NCI-H345 treated with DMSO at 0.1 percent for 48 hours (cell line): ENCODE measurements at regions not wholly inside any gene's neighbourhood (a gene's known extent, or its start where the extent isn't known, plus 50 kb on each side); places are given as distances from the start of the nearest gene placed in this dataset.

Source experiments
- DNase-seq: peaks from one replicate; lab custom pipeline; 2025; ENCODE audit not compliant: unreplicated experiment; lab: John Stamatoyannopoulos, UW

- DNase-seq: no peak
Observed at GRCh38 chr7:48703466-48703865, 220.9 kb upstream of the CDC14C start.

DNA sequence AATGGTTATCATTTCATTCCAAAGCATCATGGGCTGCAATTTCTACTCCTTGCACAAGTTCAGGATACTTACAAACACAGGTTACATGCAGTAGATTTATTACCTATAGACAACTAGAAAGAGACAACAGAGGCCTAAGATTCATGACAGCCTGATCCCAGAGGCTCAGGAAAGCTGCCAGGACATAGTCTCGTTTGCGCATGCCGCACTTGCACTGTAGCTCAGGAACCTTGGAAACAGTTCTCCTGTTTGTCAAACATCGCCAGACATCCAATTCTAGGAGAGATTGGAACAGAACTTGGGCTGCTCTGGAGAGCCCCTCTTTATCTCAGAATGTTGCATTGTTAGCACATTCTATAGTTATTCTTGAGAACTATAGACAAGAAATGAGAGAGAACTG, 216.2 kb upstream of the CDC14C start:
- peak; percentile 3 for DNase-seq

- peak; percentile 39 for DNase-seq
Observed at GRCh38 chr7:48708635-48709034, 215.7 kb upstream of the CDC14C start.

DNA sequence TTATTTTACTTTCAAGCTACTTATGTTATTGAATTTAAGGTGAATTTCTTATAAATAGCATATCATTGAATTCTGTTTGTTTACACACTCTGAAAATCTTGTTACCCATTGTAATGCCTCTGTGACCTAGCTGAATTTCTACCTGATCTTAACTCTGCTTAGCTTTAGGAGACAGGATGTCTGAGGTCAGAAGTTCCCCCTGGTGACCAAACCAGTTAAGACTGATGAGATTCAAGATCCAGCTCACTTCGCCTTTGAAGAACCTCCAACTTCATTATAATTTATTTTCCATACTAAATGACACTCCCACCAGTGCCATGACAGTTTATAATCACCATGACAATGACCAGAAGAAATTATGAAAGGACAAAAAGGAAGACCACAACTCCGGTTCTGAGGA, 213.4 kb upstream of the CDC14C start:
- no peak for DNase-seq

DNA sequence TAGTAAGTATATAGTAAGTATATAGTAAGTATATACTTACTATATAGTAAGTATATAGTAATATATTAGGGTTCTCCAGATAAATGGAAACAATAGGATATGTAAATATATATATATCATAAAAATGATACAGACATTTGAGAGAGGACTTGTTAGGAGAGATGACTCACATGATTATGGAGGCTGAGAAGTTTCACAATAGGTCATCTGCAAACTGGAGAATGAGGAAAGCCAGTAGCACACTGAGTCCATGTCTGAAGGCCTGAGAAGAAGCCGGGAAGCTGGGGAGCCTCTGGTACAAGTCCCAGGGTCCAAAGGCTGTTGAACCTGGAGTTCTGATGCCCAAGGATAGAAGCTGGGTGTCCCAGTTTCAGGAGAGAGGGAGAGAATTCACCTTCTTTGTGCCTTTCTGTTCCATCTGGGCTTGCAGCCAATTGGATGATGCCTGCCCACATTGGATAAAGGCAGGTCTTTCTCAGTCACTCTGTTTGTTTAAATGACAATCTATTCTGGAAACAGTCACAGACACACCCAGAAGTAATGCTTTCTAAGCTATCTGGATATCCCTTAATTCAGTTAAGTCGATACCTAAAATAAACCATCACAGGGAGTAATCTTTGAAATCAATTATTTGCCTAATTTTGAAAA, 205.5 kb upstream of the CDC14C start:
- DNase-seq: no peak

GRCh38 chr7:48728799-48729198, 195.5 kb upstream of the CDC14C start:
- DNase-seq: no peak

DNA sequence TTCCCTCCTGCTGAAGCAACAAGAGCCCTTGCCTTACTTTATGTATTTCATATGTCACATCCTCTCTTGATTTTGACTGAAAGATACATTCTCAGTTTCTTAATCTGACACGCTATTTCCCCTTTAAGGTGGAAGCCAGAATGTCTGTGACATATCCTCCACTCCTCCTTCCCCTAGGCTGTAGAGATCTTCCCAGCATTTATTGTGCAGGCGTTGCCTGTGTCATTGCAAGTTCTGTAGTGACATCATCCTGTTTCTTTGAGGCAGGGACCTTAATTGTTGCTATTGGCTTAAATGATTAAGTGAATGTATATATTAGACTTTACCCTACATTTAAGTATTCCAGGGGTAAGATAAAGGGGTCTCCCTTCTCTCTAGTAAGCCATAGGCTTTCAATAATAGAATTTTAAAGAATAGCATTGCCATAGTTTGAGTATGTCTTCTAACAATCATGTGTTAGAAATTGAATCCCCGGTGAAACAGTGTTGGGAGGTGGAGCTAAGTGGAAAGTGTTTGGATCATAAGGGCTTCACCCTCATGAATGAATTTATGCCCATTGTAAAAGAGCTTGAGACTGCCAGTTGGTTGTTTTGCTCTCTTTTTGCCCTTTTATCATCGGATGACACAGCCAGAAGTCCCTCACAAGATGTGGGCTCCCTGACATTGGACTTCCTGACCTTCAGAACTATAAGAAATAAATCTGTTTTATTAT, 189.5 kb upstream of the CDC14C start:
- no peak for DNase-seq

- no peak for DNase-seq
Observed at GRCh38 chr7:48741545-48741944, 182.8 kb upstream of the CDC14C start.

DNA sequence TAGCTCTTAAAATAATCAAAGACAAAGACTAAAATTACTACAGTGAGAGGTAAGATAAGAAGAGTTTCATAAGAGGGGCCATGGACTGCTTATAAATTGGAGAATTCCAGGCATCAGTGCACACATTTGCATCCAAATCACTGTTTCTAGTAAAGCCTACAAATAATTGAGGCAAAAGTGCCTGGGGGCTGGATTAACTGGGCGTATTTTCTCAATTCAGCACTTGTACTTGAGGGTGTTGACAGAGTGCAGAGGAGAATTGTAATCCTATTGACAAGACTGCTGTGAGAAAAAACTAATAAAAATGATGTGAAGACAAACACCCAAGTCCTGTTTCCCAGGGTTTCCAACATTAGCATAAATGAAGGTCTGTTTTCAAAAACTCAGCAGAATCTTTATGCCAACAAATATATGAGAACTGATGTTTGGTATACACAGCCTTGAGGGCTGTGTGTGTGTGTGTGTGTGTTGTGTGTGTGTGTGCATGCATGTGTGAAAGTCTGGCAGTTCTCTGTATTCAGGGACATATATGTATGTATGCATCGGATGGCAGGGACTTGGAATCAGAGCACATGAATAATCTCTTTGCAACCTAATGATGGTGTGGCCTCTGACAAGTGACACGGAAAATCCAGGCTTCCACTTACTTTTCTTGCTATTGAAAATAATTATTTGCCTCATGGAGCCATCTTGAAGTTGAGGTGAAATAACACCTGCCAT, 182.1 kb upstream of the CDC14C start:
- peak; percentile 71 for DNase-seq

- DNase-seq: no peak
Observed at GRCh38 chr7:48748081-48748833, 176.1 kb upstream of the CDC14C start.

DNA sequence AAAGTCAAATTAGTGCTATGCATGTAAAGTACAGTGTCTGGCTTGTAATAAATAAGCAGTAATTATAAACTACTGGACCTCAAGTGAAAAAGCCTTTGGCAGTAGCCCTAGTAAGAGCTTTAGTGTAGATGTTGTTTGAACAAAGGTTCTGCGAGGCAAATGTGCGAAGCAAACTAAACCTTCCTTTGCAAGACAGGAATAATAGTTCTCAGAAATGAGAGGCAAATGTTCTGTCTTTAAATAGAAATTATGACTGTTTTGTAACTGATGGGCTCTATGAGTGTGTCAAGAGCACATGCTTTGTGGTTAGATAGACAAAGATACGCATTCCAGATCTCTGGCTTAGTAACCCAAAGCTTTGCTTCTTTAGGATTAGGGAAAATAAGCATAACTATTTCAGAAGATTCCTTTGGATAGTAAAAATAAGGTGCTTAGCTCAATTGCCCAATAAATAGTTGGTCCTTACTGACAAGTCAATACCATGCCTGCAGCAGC, 169.2 kb upstream of the CDC14C start:
- no peak for DNase-seq

GRCh38 chr7:48759431-48760080, 164.8 kb upstream of the CDC14C start:
- no peak for DNase-seq

GRCh38 chr7:48760528-48761265, 163.7 kb upstream of the CDC14C start:
- no peak for DNase-seq

DNA sequence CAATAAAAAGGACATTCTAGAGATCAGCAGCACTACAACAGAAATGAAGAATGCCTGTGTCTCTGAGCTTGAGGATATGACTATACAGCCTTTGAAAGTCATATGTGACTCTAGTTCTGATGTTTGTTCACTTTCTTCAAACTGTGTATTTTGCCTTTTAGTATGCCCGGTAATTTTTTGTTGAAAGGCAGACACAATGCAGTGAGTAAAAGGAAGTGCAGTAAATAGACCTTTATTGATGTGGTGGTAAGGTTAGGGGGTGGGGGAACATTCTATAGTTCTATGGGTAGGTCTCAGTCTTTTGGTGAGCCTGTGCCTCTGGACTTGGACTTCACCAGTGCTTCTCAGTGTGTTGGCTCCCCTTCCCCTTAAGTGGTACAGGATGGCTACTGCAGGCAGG, 143.5 kb upstream of the CDC14C start:
- no peak for DNase-seq

DNA sequence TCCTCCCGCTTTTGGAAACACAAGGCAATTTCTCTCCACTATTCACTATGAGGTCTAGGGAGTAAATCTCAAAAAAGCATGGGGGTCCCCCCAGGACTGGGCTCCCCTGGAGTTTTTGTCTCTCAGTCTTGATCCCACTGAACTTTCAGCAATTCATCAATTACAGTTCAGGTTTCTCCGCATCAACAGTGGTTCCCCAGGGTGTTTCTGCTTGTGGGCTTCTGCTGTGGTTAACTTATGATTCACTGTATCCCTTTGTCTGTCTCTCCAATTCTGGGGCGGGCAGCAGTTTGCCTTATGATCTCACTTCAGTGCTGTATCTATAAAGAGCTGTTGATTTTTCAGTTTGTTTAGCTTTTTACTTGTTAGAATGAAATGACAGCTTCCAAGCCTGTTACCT, 142.6 kb upstream of the CDC14C start:
- peak; percentile 76 for DNase-seq

DNA sequence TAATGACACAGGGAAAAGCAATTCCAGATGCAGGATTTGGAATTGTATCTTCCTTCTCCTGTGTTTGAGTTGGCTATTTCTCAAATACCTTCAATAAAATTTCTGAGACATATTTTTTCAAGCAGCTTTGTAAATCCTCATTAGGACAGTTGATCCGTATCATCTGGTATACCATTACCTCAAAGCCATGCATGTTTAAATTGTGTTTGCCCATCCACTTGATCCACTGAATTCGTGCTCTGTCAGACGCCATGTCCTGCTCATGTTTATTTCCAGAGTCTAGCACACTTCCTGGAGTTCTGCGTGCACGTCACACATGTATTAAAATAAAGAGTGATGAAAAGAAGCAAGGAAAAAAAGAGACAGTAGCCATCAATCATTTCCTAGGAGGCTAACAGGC, 141.8 kb upstream of the CDC14C start:
- DNase-seq: peak; percentile 23

DNA sequence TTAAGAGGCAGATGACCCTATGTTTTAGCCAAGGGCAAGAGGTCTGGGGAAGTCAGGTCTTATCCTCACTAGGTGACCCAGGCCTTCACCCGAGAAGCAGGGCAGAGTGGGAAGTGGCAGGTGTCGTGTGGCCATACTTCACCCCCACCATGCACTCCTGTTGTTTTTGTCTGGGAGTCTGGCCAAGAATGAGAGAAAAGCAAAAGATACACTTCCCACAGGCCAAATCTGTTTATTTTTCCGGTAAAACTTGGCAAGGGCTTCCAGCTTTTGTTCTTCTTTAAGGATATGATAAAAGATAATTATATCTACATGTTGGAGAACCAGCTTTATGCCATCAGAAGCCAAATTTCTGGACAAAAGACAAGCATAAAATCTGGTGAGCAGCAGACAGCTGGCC, 137.4 kb upstream of the CDC14C start:
- peak; percentile 87 for DNase-seq

- DNase-seq: no peak
Observed at GRCh38 chr7:48803250-48803649, 121.1 kb upstream of the CDC14C start.

DNA sequence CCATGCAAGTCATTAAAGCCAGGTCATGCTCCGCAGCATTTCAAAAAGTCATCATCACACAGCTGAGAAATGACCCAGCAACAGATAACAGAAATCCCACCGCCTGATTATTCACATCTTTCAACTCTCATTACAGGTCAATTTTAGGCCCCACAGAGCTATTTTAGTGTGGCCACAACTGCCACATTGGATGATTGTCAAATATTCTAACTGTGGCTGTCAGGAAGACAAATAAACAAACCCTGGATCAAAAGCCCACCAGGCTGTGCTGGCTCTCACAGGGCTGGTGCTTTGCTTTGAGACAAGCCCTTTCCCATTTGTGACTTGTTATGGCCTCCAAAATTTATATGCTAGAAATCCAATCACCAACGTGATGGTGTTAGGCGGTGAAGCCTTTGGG, 117.6 kb upstream of the CDC14C start:
- no peak for DNase-seq

DNA sequence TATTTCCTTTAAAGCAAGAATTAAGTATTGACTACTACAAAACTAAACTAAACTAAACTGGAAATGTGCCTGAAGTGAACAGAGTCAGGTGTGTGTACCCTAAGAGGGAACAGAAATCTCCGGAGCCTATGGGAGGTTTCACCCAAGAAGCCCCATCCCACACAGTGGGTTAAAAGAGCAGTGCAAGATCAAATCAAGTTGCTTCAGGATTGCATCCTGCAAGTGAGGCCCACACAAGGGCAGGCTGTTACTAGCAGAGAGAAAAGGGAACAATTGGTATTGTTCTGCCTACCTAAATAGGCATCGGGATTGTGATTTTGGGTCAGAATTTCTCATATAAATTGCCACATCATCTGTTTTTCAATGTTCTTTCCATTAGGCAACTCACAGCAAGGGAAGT, 113.3 kb upstream of the CDC14C start:
- DNase-seq: no peak
